DMS79 treated with DMSO at 0.1 percent for 48 hours (cell line): ENCODE measurements at regions not wholly inside any gene's neighbourhood (a gene's known extent, or its start where the extent isn't known, plus 50 kb on each side); places are given as distances from the start of the nearest gene placed in this dataset.

ENCODE experiments used
- DNase-seq: peaks from one replicate; lab custom pipeline; 2025; lab: John Stamatoyannopoulos, UW

GRCh38 chr3:107428051-107428858, 51.0 kb downstream of the CCDC54 start:
- DNase-seq = no peak

GRCh38 chr3:107429320-107430181, 52.3 kb downstream of the CCDC54 start:
- DNase-seq = no peak

DNA sequence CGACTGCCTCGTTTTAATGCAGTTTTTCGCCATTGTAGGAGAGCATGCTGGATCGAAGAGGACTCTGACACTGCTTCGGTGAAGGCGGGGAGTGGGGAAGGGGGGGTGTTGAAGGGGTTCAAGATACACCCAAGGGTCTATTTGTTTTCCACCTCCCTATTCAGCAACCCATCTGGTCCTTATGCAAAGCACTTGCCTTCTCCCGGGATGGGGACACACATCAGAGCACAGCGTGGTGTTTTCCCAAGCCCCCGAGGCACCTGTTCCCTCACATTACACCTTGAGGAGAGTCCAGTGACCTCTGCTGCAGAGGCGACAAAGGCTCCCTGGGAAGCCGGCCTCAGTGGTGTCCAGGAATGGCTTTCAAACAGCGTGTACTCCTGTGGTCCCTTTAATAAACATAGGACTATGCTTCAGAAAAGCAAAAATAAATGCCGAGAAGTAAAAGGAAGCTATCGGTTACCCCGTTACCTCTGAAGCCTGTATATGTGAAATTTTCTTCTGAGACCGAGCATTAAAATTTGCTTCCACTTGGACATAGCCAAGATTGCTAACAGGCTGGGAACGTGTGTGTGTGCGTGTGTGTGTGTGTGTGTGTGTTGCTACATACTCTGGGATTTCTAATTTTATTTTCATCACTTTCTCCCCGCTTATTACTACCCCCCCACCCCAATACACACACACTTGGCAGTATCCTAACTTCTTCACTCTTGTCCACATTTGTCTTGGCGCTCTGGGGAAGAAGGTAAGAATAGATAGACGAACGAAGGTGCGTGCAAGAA, 53.2 kb downstream of the CCDC54 start:
- DNase-seq = no peak

GRCh38 chr3:107430996-107431245, 53.7 kb downstream of the CCDC54 start:
- no peak for DNase-seq

DNA sequence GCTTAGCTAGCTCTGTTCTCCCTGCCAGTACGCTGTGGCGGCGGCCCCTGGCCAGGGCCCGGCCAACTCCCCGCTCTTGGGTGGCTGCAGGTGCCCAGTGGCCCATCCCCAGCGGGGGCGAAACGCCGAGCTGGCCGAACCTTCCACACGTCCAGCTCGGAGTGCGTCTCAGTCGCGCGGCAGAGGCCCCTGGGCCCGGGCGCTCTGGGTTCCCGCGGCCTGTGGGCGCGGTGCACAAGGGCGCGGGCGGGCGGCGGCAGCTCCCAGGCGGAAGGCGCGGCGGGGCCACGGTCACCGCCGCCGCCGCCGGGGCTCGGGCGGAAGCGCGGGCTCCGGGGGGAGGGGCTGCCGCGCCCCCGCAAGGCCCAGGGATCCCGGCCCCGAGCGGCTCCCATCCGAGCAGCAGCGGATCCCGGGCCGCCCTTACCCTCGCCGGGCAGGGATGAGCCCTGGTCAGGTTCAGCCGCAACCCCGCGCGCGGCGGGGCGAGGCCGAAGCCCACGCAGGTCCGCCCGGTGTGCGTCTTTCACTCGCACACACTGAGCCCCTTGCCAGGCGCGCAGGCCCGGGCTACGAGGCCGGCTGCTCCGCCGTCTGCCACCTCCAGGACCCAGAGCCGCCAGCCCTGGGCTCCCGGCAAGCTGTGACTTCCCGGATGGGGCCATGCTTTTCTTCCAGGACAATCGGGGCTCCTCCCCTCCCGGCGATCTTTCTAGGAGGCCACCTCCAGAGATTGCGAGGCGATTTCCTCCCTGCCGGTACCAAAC, 54.2 kb downstream of the CCDC54 start:
- peak; percentile 31 for DNase-seq

GRCh38 chr3:107432013-107432515, 54.8 kb downstream of the CCDC54 start:
- DNase-seq = peak; percentile 31

DNA sequence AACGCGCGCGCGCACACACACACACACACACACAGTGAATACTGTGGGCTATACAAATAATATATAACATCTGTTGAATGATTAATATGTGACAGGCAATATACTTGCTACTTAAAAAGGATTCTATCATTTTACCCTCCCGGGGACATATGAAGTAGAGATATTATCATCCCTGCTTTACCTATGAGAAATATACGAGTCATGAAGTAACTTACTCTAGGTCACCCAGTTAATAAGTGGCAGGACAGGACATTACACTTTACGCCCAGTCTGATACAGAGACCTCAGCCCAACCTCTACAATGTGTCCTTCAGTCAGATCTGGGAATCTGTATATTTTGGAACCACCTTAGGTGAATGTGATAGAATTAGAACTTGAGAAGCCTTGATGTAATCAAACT, 55.4 kb downstream of the CCDC54 start:
- DNase-seq = no peak

DNA sequence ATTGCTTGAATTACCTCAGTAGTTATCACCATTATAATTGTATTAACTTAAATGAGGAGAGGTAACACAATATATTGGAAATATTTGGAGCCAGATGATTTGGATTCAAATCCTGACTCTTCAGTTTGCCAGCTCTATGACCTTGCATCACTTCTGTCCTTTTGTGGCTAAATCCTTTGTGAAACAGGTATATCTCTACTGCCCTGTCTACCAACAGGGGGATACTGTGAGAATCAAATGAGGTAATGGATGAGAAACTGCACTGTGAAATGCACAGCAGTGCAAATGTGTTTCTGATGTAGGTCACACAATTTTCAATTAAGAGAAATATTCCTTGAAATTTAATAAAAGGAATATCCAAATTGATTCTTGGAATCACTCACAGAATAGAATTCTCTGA, 58.8 kb downstream of the CCDC54 start:
- DNase-seq = no peak

GRCh38 chr3:107438671-107439070, 61.4 kb downstream of the CCDC54 start:
- DNase-seq = no peak

DNA sequence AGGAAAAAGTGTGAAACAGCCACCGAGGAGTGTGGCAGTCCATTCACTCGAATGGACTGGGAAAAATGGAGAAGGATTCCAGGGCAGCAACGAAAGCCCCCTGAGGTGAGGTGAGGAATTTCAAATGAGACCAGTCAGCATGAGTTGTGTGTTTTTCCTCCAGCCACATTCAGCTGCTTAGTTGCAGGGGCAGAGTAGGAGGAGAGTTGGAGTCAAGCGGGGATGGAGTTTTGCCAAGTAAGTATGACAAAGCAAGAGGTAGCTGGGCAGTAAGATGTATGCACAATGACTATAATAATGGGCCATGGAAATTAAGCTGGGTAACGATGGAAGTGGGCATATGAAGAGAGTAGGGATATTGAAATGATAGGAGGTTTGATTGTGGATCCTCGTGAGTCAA, 64.4 kb downstream of the CCDC54 start:
- DNase-seq = no peak

DNA sequence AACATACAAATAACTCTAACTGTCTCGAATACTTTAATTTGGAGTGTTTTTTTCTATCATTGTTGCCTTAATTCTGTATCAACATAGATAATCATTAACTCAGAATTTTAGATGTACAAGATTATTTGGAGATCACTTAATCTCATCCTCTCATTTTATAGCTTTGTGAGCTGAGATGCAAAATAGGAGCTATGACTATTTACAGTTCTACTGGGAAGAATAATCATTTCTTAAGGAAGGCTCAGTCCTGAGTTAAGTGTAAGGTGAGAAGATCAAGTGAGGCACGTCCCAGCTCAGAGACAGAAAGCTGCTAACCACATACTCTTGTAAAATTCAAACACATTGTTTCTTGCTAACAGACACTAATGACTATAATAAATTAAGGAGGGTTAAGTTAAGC, 66.2 kb downstream of the CCDC54 start:
- no peak for DNase-seq

GRCh38 chr3:107446706-107447105, 69.5 kb downstream of the CCDC54 start:
- no peak for DNase-seq

DNA sequence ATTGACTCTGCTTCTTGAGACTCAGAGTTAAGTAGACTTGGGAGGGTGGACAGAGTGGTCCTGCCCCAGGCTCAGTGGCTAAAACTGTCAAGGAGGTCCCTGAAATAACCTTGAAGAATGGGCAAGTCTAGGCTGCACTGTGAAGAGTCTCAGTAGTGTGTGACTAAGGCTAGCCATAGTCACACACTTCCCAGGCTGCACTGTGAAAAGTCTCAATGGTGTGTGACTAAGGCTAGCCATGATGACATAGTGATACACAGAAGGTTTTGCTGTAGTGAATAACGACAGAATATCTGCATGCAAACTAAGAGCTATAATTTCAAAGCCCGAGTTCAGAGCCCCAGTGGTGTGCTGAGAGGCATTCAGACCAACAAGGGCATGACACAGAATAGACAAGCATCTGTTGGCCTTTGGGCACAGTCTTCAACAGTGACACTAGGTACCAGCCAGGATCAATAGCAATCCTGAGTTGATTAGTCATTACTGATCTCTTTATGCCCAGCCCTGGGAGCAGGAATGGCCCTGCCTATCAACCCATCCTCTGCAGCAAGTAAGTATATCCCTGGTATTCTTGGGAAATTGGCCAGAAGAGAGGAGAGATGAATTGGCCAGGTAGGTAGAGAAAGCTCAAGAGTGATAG, 72.4 kb upstream of the BBX start:
- no peak for DNase-seq

DNA sequence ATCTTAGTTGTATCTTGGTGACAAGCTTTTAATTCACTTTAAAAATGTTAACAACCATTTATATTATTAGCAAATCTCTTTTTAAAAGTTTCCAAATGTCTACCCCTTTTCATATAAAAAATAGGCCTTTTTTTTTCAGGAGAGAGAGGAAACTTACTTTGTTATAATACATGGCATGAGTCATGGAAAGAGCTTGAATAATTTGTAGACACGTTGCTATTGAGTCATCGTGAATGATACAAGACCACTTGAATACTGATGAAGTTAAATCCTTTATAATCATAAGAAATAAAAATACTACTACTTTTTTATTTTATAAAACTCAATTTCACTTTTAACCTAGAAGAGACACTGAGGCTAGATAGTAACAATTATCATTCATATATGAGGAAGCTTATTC, 70.3 kb upstream of the BBX start:
- DNase-seq = no peak

DNA sequence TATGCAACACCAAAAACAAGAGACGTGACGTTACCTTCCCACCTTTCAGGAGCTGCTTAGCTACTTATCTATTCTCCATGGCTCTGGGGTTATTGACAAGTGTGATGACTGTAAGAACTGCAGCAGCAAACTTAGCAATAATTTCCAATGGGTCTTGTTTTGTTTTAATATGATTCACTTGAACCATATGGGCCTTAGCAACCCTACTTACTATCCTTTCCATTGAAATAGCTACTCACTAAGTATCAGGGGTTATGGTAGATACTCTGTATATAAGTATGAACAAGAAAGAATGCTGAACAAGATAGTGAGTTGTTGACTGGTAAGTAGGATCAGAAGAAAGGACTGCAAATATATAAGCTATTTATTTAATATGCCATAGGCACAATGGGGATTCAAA, 69.3 kb upstream of the BBX start:
- no peak for DNase-seq

GRCh38 chr3:107455621-107456020, 67.1 kb upstream of the BBX start:
- DNase-seq = no peak

DNA sequence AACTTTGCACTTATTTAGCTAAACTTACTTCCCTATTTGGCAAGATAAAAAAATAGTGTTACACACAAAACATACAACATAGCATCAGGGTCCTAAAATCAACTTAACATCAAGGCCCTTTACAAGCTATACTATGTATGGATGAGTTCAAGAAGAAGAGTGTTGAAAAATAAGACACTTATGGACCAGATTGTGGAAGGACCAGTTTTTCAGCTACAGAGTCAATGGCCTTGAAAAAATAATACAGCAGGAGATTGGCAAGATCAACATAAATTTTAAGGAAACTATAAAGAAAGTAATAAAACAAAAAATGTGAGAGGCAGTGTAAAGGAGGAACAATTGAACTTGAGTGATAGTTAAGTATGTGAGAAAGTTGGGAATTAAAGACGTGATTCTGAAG, 66.3 kb upstream of the BBX start:
- no peak for DNase-seq

- DNase-seq = no peak
These were observed 63.9 kb upstream of the BBX start for GRCh38 chr3:107458871-107459270.

- no peak for DNase-seq
These were observed 61.0 kb upstream of the BBX start for GRCh38 chr3:107461721-107462120.

GRCh38 chr3:107464037-107464436, 58.7 kb upstream of the BBX start:
- no peak for DNase-seq

DNA sequence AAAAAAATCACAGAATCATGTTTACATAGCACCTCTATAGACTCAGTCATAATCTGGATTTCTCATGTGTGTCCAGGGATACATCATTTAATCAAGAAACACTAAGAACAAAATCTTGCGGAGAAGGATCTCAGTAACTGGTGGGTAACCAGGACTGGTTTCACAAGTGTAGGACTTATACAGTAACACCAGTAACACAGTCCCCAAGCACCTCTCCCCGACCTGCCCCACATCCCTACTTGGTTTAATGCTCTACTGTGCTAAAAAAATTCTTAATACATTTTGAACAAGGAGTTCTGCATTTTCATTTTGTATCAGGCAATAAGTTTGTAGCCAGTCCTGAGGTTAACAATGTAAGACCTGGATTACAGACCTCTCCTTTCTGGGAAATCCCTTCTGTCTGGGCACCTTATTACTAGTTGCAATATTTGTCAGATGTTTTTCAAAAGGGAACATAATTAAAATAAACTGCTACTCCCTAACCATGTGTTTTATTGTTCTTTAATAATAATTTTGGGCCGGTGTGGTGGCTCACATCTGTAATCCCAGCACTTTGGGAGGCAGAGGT, 57.6 kb upstream of the BBX start:
- no peak for DNase-seq
